Lower lobe of right lung (tissue), 2 donors: ENCODE measurements at regions not wholly inside any gene's neighbourhood (a gene's known extent, or its start where the extent isn't known, plus 50 kb on each side); places are given as distances from the start of the nearest gene placed in this dataset.

Experiments used
- ATAC-seq, 2 donors: fragments of 200-7000 bp; cut with Tn5 transposase; one replicate each; pipeline ENCODE4 v1.9.1; 2020 to 2022; ENCODE audit warnings: mild to moderate bottlenecking in 2 of 2, moderate library complexity in 2 of 2
- DNase-seq: peaks from one replicate; pipeline ENCODE4 v3.0.0-alpha.2; 2020
- H3K27ac ChIP-seq: fragments of 200-600 bp; one replicate; pipeline ENCODE4 v1.8.0; 2022
- H3K27me3 ChIP-seq: fragments of 200-600 bp; one replicate; pipeline ENCODE4 v1.8.0; 2022; ENCODE audit warnings: low read depth
- H3K36me3 ChIP-seq: fragments of 200-600 bp; one replicate; pipeline ENCODE4 v1.8.0; 2022; ENCODE audit warnings: mild to moderate bottlenecking
- H3K4me1 ChIP-seq: fragments of 200-600 bp; one replicate; pipeline ENCODE4 v1.8.0; 2022
- H3K4me3 ChIP-seq: fragments of 200-600 bp; one replicate; pipeline ENCODE4 v1.8.0; 2022; ENCODE audit warnings: mild to moderate bottlenecking
- H3K9me3 ChIP-seq: fragments of 200-600 bp; one replicate; pipeline ENCODE4 v1.8.0; 2022
- intact Hi-C: fragments of 100-400 bp; cut with DNase I; formaldehyde crosslinking; loops from one replicate; pipeline ENCODE4 v1.11.0; 2022
- TF ChIP-seq, protein P1 (sequence below): fragments of 200-600 bp; IDR thresholded peaks from one replicate; pipeline ENCODE4 v1.8.0; 2022; ENCODE audit warnings: antibody characterized with exemption, mild to moderate bottlenecking
- donor health status: DM: no; HTN: yes; CAD: no; lungs with severe emphysema.

DNA sequence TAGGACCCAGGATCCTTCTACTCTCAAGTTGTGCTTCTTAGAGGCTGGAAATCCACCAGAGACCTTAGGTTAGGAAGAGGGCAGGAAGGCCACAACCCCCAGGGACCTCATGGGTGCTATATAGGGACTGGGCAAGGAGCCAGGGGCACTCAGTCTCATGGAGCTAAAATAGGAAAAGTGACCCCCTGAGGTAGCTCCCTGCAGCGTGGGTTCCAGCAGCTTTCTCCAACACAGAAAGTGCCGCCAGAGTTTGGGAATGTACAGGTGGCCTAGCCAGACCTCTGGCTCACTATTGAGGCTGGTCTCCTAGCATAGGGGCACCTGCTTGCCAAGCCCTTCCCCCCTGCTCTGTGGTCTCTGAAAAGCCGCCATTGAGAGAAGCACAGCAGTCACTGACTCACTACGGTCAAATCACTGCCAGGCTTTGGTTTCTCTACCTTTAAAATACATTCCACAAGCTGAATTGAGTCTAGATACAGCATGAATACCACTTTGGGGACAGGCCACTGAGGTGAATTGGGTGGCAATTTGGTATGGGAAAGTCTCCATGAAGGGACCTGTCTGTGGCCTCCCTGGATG lies 333.2 kb upstream of the PODXL start:
- Histone ChIP-seq H3K4me3 (no peak overlapping the region), H3K9me3 (no peaks in the 10 kb centered on the region), H3K27me3 (no peaks in the 10 kb centered on the region), H3K27ac (no peak overlapping the region), H3K36me3 (no peaks in the 10 kb centered on the region), H3K4me1 (no peaks in the 10 kb centered on the region)
- ATAC-seq (no peak), DNase-seq (no peak)
- TF ChIP-seq, protein P1, sequence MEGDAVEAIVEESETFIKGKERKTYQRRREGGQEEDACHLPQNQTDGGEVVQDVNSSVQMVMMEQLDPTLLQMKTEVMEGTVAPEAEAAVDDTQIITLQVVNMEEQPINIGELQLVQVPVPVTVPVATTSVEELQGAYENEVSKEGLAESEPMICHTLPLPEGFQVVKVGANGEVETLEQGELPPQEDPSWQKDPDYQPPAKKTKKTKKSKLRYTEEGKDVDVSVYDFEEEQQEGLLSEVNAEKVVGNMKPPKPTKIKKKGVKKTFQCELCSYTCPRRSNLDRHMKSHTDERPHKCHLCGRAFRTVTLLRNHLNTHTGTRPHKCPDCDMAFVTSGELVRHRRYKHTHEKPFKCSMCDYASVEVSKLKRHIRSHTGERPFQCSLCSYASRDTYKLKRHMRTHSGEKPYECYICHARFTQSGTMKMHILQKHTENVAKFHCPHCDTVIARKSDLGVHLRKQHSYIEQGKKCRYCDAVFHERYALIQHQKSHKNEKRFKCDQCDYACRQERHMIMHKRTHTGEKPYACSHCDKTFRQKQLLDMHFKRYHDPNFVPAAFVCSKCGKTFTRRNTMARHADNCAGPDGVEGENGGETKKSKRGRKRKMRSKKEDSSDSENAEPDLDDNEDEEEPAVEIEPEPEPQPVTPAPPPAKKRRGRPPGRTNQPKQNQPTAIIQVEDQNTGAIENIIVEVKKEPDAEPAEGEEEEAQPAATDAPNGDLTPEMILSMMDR = no peak
- intact Hi-C loops = no loop called here

DNA sequence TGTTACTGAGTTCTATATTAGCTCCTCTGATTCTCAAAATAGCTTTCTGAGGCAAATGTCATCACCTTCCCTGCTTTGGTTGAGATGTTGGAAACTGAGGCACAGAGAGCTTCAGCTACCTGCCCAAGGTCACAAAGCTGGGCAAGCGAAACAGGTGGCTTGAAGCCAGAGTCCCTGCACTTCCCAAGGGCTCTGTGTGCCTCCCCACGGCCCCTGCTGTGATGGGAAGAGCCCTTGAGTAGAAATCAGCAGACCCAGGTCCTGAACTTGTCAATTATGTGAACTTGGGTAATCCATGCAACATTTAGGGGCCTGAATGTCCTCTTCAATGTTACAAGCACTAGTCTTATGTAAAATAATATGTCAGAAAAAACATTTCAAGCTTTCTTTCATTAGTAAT lies 327.3 kb upstream of the PODXL start:
- no peak for ATAC-seq
- Histone ChIP-seq H3K27ac (no peak overlapping the region), H3K27me3 (peaks cover 3% of the 10 kb centered on the region), H3K9me3 (no peaks in the 10 kb centered on the region), H3K36me3 (no peaks in the 10 kb centered on the region), H3K4me1 (no peaks in the 10 kb centered on the region), H3K4me3 (no peak overlapping the region)
- intact Hi-C loops = no loop called here
- TF ChIP-seq, protein P1 = no peak
- DNase-seq = no peak

DNA sequence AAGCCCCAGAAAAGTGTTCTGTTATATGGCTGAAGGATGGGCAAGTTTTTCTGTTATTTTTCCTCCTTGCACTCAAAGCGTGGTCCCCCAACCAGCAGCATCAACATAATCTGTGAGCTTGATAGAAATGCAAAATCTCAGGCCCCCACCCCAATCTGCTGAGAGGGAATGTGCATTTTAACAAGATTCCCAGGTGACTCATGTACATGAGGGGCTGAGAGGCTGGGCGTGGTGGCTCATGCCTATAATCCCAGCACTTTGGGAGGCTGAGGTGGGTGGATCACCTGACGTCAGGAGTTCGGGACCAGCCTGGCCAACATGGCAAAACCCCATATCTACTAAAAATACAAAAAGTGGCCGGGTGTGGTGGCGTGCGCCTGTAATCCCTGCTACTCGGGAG lies 326.8 kb upstream of the PODXL start:
- TF ChIP-seq, protein P1 = no peak
- H3K27me3 ChIP-seq = peaks cover 3% of the 10 kb centered on the region
- H3K9me3 ChIP-seq = no peaks in the 10 kb centered on the region
- H3K4me3 ChIP-seq = no peak overlapping the region
- DNase-seq (no peak), ATAC-seq (no peak)
- intact Hi-C loops = no loop called here
- H3K36me3 ChIP-seq = no peaks in the 10 kb centered on the region
- H3K27ac ChIP-seq = no peak overlapping the region
- no peaks in the 10 kb centered on the region for H3K4me1 ChIP-seq

DNA sequence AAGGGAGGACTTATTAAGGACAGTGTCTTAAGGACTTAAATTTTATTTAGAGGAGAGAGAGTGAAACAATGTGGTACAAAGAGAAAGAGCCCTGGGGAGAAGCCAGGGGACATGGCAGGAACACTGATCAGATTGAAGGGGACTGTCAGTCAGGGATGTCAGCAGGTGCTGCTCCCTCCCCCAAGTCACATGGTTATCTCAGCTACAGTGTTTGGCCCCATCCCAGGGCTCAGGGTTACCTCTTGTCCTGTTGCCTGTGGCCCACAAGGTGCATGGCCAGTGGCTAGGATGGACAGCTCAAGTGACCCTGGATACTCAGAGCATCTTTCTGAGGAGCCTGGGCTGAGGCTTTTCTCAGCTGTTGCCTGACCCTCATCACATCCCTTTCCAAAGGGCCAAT lies 325.9 kb upstream of the PODXL start:
- H3K9me3 ChIP-seq = no peaks in the 10 kb centered on the region
- no peak overlapping the region for H3K4me3 ChIP-seq
- ATAC-seq = no peak
- H3K4me1 ChIP-seq = no peaks in the 10 kb centered on the region
- no peak for DNase-seq
- no peak overlapping the region for H3K27ac ChIP-seq
- TF ChIP-seq, protein P1 = no peak
- no peaks in the 10 kb centered on the region for H3K36me3 ChIP-seq
- intact Hi-C loops = no loop called here
- peaks cover 3% of the 10 kb centered on the region for H3K27me3 ChIP-seq

DNA sequence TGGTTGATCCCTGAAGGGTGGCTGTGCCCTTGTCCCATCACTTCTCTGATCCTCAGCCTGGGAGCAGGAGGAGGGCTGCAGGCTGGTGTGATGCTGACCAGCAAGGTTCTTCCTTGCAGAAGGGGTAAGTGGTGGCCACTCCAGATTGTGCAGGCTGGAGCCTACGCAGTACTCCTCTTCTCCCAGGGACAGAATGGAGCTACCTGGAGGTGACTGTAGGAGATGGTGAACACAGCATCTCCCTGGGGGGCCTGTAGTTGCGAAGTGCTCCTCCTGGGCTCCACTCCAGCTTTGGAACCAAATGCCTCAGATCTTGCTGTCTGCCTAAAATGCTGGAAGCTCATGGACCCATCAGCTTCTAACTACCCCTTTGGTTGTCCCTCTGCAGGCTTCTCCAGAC lies 323.6 kb upstream of the PODXL start:
- no peaks in the 10 kb centered on the region for H3K4me1 ChIP-seq
- TF ChIP-seq, protein P1 = no peak
- DNase-seq = no peak
- H3K9me3 ChIP-seq = no peaks in the 10 kb centered on the region
- H3K4me3 ChIP-seq = no peak overlapping the region
- no peak for ATAC-seq
- H3K36me3 ChIP-seq = no peaks in the 10 kb centered on the region
- H3K27me3 ChIP-seq = peaks cover 3% of the 10 kb centered on the region
- no peak overlapping the region for H3K27ac ChIP-seq
- intact Hi-C loops = no loop called here

DNA sequence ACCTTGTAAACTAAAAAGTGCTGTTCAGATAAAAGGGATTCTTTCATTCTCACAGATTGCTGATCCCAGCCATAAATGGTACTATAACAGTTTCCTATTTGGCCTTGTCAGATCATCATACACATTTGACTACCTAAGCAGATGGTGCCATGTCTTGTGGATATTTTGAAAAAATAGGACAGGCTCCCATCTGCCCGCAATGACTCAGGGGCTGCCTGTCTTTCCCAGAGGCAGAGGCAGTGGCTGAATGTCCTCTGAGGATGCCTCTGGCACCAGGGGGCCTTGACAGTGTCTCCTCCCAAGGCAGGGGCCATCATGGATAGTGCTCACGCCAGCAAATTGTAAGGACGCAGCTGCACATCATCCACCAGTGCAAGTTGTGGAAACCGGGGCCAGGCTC lies 323.0 kb upstream of the PODXL start:
- Histone ChIP-seq H3K27me3 (peaks cover 3% of the 10 kb centered on the region), H3K36me3 (no peaks in the 10 kb centered on the region), H3K27ac (no peak overlapping the region), H3K9me3 (no peaks in the 10 kb centered on the region), H3K4me3 (no peak overlapping the region), H3K4me1 (no peaks in the 10 kb centered on the region)
- DNase-seq (no peak), ATAC-seq (no peak)
- TF ChIP-seq, protein P1 = no peak
- intact Hi-C loops = no loop called here
